ENCODE measurements at regions not wholly inside any gene's neighbourhood (a gene's known extent, or its start where the extent isn't known, plus 50 kb on each side); places are given as distances from the start of the nearest gene placed in this dataset.

DNA sequence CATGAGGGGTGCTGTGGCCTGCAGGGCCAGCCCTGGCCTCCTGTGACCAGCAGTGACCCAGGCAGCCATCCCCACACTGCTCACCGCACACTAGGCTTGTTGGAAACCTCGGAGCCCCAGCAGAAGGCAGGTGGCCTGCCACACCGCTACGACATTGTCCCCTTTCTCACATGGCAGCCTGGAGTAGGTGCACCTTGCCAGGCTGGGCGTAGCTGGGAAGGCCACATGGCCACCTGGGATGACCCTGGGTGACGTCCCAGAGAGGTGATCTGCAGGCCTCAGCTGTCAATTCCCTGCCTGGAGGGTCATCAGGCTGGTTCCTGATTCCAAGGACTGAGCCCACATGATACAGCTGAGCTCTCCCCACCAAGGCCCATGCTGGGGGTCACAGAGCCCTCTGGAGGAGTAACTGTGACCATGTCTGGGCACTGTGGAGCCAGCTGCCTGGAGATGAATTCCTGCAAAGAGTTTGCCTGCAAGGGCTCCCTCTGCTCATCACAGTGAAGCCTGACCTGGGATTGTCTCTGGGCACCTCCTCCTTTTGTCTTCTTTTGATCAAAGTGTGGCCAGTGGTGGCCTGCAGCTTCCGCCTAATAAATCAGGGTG lies 119.6 kb upstream of the OTOS start:
- TF ChIP-seq, protein P1, sequence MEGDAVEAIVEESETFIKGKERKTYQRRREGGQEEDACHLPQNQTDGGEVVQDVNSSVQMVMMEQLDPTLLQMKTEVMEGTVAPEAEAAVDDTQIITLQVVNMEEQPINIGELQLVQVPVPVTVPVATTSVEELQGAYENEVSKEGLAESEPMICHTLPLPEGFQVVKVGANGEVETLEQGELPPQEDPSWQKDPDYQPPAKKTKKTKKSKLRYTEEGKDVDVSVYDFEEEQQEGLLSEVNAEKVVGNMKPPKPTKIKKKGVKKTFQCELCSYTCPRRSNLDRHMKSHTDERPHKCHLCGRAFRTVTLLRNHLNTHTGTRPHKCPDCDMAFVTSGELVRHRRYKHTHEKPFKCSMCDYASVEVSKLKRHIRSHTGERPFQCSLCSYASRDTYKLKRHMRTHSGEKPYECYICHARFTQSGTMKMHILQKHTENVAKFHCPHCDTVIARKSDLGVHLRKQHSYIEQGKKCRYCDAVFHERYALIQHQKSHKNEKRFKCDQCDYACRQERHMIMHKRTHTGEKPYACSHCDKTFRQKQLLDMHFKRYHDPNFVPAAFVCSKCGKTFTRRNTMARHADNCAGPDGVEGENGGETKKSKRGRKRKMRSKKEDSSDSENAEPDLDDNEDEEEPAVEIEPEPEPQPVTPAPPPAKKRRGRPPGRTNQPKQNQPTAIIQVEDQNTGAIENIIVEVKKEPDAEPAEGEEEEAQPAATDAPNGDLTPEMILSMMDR (conservative IDR thresholded peaks at IDR 0.05; ENCODE audit: low read depth, low read length) = no peak
- TF ChIP-seq EZH2 (IDR thresholded peaks at IDR 0.05; ENCODE audit: low read length, unreplicated experiment) = no peak
- TF ChIP-seq EZH2phosphoT487 (IDR thresholded peaks at IDR 0.05; ENCODE audit: borderline replicate concordance, low read length) = no peak
